Motor neuron (in vitro differentiated cells): ENCODE measurements at regions not wholly inside any gene's neighbourhood (a gene's known extent, or its start where the extent isn't known, plus 50 kb on each side); places are given as distances from the start of the nearest gene placed in this dataset.
"Not testable (repeated sequence)": the region's sequence is repeated elsewhere in the genome, so short reads cannot be mapped to it uniquely, and the experiment has no call there.

Experiments used
- ATAC-seq, 8 experiments: fragments of 200-7000 bp; cut with Tn5 transposase; replicated peaks in 6 of 8; 2 replicates each; pipeline ENCODE4 v1.8.0; 2021; ENCODE audit warnings: mild to moderate bottlenecking in 8 of 8, moderate library complexity in 8 of 8
- H3K27ac ChIP-seq, 2 donors: fragments of 250-450 bp; sonication (Bioruptor Pico); 2 replicates each; pipeline ENCODE4 v1.9.0; 2021; ENCODE audit warnings: antibody characterized with exemption in 2 of 2, mild to moderate bottlenecking in 2 of 2, moderate library complexity in 1 of 2
- H3K4me1 ChIP-seq, 2 donors: fragments of 250-450 bp; sonication (Bioruptor Pico); replicated peaks in 1 of 2; 2 replicates each; pipeline ENCODE4 v1.6.1; 2021; ENCODE audit warnings: antibody characterized with exemption in 2 of 2, mild to moderate bottlenecking in 2 of 2, moderate library complexity in 1 of 2
- H3K4me3 ChIP-seq, 5 donors: fragments of 250-450 bp; sonication (Bioruptor Pico); 2 replicates each; pipeline ENCODE4 v1.9.0; 2021; ENCODE audit warnings: antibody characterized with exemption in 5 of 5, mild to moderate bottlenecking in 5 of 5, moderate library complexity in 4 of 5
- WGBS, 10 experiments: fragments of 450-650 bp; shearing (Covaris generic); methylation state at CpG; one replicate each; pipeline ENCODE4 v1.0.0; 2022; 5-methylcytosine and 5-hydroxymethylcytosine counted together
- in situ Hi-C, 9 experiments: fragments of 400-800 bp; cut with MboI; loops; one replicate each; pipeline ENCODE4 v1.15.0; 2021; ENCODE audit warnings: low sequenced_read_pairs in 9 of 9, low pct_unique_long_range_greater_than_20kb in 2 of 9; ENCODE audit not compliant: unreplicated experiment in 9 of 9

GRCh38 chr1:29551123-29551936, 315.0 kb downstream of the PTPRU start:
- peaks cover 0 to 10% of the 10 kb centered on the region in 2 donors for H3K4me1 ChIP-seq
- H3K4me3 ChIP-seq = no peak overlapping the region
- peak in 3 of 8 experiments; percentile 44 to 98 (median 96) for ATAC-seq
- WGBS, 10 experiments = 29 to 100% (median 87%) methylated on average over 2 to 10 of the region's 21 CpGs; no CpG with 5 or more reads in 3 of the 10 experiments
- in situ Hi-C loops = no loop called here
- H3K27ac ChIP-seq = no peak overlapping the region

GRCh38 chr1:29550119-29550841, 314.0 kb downstream of the PTPRU start:
- peak in 2 of 8 experiments; percentile 24 to 26 for ATAC-seq
- Histone ChIP-seq H3K4me1 (peaks cover 0 to 10% of the 10 kb centered on the region in 2 donors), H3K4me3 (no peak overlapping the region), H3K27ac (no peak overlapping the region)
- in situ Hi-C loops = no loop called here
- WGBS, 10 experiments = 57 to 100% (median 85%) methylated on average over 1 to 12 of the region's 19 CpGs; no CpG with 5 or more reads in 5 of the 10 experiments

GRCh38 chr1:29549728-29550118, 313.4 kb downstream of the PTPRU start:
- in situ Hi-C loops, H3K4me3 ChIP-seq, H3K27ac ChIP-seq: not testable (repeated sequence)
- H3K4me1 ChIP-seq = peaks cover 0 to 10% of the 10 kb centered on the region in 2 donors
- 68% methylated on average over 3 of the region's 7 CpGs; no CpG with 5 or more reads in 9 of the 10 experiments for WGBS, 10 experiments
- ATAC-seq = peak in 1 of 8 experiments; percentile 6

- 0 to 75% (median 58%) methylated on average over 1 to 6 of the region's 6 CpGs; no CpG with 5 or more reads in 5 of the 10 experiments for WGBS, 10 experiments
- Histone ChIP-seq H3K27ac (no peak overlapping the region), H3K4me1 (peaks cover 0 to 10% of the 10 kb centered on the region in 2 donors), H3K4me3 (no peak overlapping the region)
- in situ Hi-C loops = no loop called here
- ATAC-seq = peak in 2 of 8 experiments; percentile 12 to 16
These were observed 312.7 kb downstream of the PTPRU start for GRCh38 chr1:29549001-29549400.

- Histone ChIP-seq H3K4me3 (no peak overlapping the region), H3K4me1 (peaks cover 0 to 10% of the 10 kb centered on the region in 2 donors), H3K27ac (no peak overlapping the region)
- ATAC-seq = no peak
- WGBS, 10 experiments = 32 to 69% (median 44%) methylated on average over 1 to 5 of the region's 5 CpGs; no CpG with 5 or more reads in 1 of the 10 experiments
- in situ Hi-C loops = no loop called here
These were observed 311.8 kb downstream of the PTPRU start for GRCh38 chr1:29548091-29548490.

- no peak for ATAC-seq
- WGBS, 10 experiments = 67 to 100% (median 83%) methylated on average over 1 to 5 of the region's 5 CpGs; no CpG with 5 or more reads in 5 of the 10 experiments
- in situ Hi-C loops = no loop called here
- H3K27ac ChIP-seq = no peak overlapping the region
- H3K4me1 ChIP-seq = peaks cover 0 to 10% of the 10 kb centered on the region in 2 donors
- no peak overlapping the region for H3K4me3 ChIP-seq
These were observed 311.0 kb downstream of the PTPRU start for GRCh38 chr1:29547300-29547699.

GRCh38 chr1:29546496-29546895, 310.2 kb downstream of the PTPRU start:
- in situ Hi-C loops = no loop called here
- WGBS, 10 experiments = 63 to 100% (median 77%) methylated on average over 1 to 3 of the region's 3 CpGs; no CpG with 5 or more reads in 6 of the 10 experiments
- Histone ChIP-seq H3K4me1 (peaks cover 0 to 10% of the 10 kb centered on the region in 2 donors), H3K27ac (no peak overlapping the region), H3K4me3 (no peak overlapping the region)
- no peak for ATAC-seq

GRCh38 chr1:29544406-29544805, 308.1 kb downstream of the PTPRU start:
- in situ Hi-C loops = no loop called here
- no peak overlapping the region for H3K27ac ChIP-seq
- peaks cover 0 to 10% of the 10 kb centered on the region in 2 donors for H3K4me1 ChIP-seq
- H3K4me3 ChIP-seq = no peak overlapping the region
- 60 to 100% (median 67%) methylated on average over 1 of the region's 1 CpG; no CpG with 5 or more reads in 5 of the 10 experiments for WGBS, 10 experiments
- ATAC-seq = no peak

- Histone ChIP-seq H3K4me3 (no peak overlapping the region), H3K27ac (no peak overlapping the region), H3K4me1 (peaks cover 0 to 6% of the 10 kb centered on the region in 2 donors)
- 0 to 76% (median 69%) methylated on average over 1 to 6 of the region's 6 CpGs; no CpG with 5 or more reads in 5 of the 10 experiments for WGBS, 10 experiments
- peak in 1 of 8 experiments; percentile 40 for ATAC-seq
- in situ Hi-C loops = no loop called here
These were observed 307.3 kb downstream of the PTPRU start for GRCh38 chr1:29543586-29543985.

- H3K4me3 ChIP-seq = no peak overlapping the region
- in situ Hi-C loops = no loop called here
- WGBS, 10 experiments = 10 to 80% (median 40%) methylated on average over 1 to 8 of the region's 8 CpGs; no CpG with 5 or more reads in 3 of the 10 experiments
- no peaks in the 10 kb centered on the region for H3K4me1 ChIP-seq
- peak in 3 of 8 experiments; percentile 27 to 89 (median 37) for ATAC-seq
- H3K27ac ChIP-seq = no peak overlapping the region
These were observed 306.2 kb downstream of the PTPRU start for GRCh38 chr1:29542548-29542947.

GRCh38 chr1:29541631-29542030, 305.3 kb downstream of the PTPRU start:
- 25 to 96% (median 81%) methylated on average over 2 to 6 of the region's 7 CpGs; no CpG with 5 or more reads in 4 of the 10 experiments for whole genome bisulfite sequencing, 10 experiments
- in situ Hi-C loops = no loop called here
- Histone ChIP-seq H3K4me3 (no peak overlapping the region), H3K27ac (no peak overlapping the region), H3K4me1 (no peaks in the 10 kb centered on the region)
- ATAC-seq = peak in 1 of 8 experiments; percentile 21

- in situ Hi-C loops = no loop called here
- no peak overlapping the region for H3K4me3 ChIP-seq
- no peak for ATAC-seq
- H3K27ac ChIP-seq = no peak overlapping the region
- no peaks in the 10 kb centered on the region for H3K4me1 ChIP-seq
- WGBS, 10 experiments = 53 to 100% (median 89%) methylated on average over 1 to 5 of the region's 10 CpGs; no CpG with 5 or more reads in 3 of the 10 experiments
These were observed 304.6 kb downstream of the PTPRU start for GRCh38 chr1:29540801-29541357.

- Histone ChIP-seq H3K4me1 (no peaks in the 10 kb centered on the region), H3K4me3 (no peak overlapping the region)
- in situ Hi-C loops = no loop called here
These were observed 303.6 kb downstream of the PTPRU start for GRCh38 chr1:29539971-29540370.

More at GRCh38 chr1:29539971-29540370, 303.6 kb downstream of the PTPRU start:
- no peak for ATAC-seq
- 60 to 100% (median 85%) methylated on average over 1 to 6 of the region's 7 CpGs; no CpG with 5 or more reads in 4 of the 10 experiments for WGBS, 10 experiments
- no peak overlapping the region for H3K27ac ChIP-seq
